OCI-LY7 (cell line): ENCODE measurements at regions not wholly inside any gene's neighbourhood (a gene's known extent, or its start where the extent isn't known, plus 50 kb on each side); places are given as distances from the start of the nearest gene placed in this dataset.

Experiments
- CTCF ChIP-seq: fragments of 200-600 bp; sonication (generic); conservative IDR thresholded peaks from 2 replicates; pipeline ENCODE4 v1.5.1; 2014; ENCODE audit warnings: mild to moderate bottlenecking, antibody characterized with exemption, low read length, moderate library complexity, mixed read lengths
- EZH2phosphoT487 ChIP-seq: fragments of 200-600 bp; sonication (generic); IDR thresholded peaks from 2 replicates; pipeline ENCODE4 v1.6.1; 2018; ENCODE audit warnings: low read depth, borderline replicate concordance, mild to moderate bottlenecking, mixed run types, antibody characterized with exemption, low read length, moderate library complexity, mixed read lengths

- TF ChIP-seq CTCF: no peak
- TF ChIP-seq EZH2phosphoT487: no peak
These were observed 406.8 kb downstream of the SHANK2 start for GRCh38 chr11:70845591-70846041.
